ENCODE measurements at regions not wholly inside any gene's neighbourhood (a gene's known extent, or its start where the extent isn't known, plus 50 kb on each side); places are given as distances from the start of the nearest gene placed in this dataset.

DNA sequence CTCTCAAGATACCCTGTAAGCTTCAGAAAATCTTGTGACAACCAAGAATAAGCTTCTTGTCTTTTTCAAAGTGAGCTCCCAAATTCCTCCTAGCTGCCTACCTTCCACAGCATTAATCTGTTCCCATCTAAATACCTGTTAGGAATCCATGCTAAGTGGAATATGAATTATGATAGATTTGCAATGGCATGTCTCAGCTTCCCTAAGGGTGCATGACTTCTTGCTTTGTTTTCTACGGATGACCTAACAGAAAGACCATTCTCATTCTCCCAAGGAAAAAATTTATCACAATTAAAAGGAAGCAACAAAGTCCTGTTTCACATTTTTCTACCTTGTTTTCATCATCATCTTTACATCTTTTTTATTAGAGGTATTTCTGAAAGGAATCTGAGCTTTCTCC is 532.7 kb downstream of the GRXCR1 start:
- intact Hi-C loops (cut with DNase I), result no loop called here
- Histone ChIP-seq H3K9me3 (peaks cover 0 to 18% (median 0%) of the 10 kb centered on the region in 11 donors), H3K36me3 (no peaks in the 10 kb centered on the region), H3K27me3 (no peaks in the 10 kb centered on the region), H3K4me1 (no peaks in the 10 kb centered on the region), H3K27ac (no peak overlapping the region), H3K4me3 (no peak overlapping the region)
- no peak for DNase-seq
- ATAC-seq, result no peak
- 78 to 91% methylated on average over 1 of the region's 1 CpG for WGBS, 2 donors
- TF ChIP-seq CTCF (IDR thresholded peaks at IDR 0.05), result no peak

DNA sequence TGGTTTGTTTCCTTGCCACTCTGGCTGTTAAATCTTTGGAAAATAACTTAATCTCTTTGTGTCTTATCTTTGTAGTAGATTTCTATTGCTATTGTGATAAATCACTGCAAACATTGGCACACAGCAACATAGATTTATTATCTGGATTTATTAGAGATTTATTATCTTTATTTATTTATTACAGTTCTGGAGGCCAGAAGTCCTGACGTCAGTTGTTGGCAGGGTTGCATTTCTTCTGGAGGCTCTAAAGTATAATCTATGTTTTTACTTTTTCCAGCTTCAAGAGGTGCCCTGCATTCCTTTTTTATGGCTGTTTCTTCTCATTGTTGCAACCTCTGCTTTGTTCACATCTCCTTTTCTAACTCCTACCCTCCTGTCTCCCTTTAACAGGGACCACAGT is 542.8 kb downstream of the GRXCR1 start:
- TF ChIP-seq CTCF (IDR thresholded peaks at IDR 0.05), result no peak
- peaks cover 0 to 33% (median 11%) of the 10 kb centered on the region in 11 donors for H3K9me3 ChIP-seq
- no peaks in the 10 kb centered on the region for H3K27me3 ChIP-seq
- no peaks in the 10 kb centered on the region for H3K4me1 ChIP-seq
- intact Hi-C loops (cut with DNase I), result no loop called here
- no peak for DNase-seq
- 76 to 77% methylated on average over 1 of the region's 1 CpG for WGBS, 2 donors
- H3K36me3 ChIP-seq, result no peaks in the 10 kb centered on the region
- H3K27ac ChIP-seq, result no peak overlapping the region
- ATAC-seq, result no peak
- no peak overlapping the region for H3K4me3 ChIP-seq

DNA sequence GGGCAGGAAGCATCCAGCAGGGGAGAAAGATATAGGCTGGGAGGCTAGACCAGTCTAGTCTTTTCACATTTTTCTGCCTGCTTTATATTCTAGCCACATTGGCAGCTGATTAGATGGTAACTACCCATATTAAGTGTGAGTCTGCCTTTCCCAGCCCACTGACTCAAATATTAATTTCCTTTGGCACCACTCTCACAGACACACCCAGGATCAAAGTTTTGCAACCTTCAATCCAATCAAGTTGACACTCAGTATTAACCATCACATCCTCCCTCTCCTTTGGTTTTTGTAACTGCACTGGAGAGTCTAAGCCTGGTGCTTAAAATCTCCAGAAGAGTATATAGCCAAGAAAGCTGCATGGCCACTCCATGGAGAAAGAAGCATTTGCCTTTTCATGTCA is 560.4 kb downstream of the GRXCR1 start:
- H3K9me3 ChIP-seq, result peaks cover 0 to 5% (median 0%) of the 10 kb centered on the region in 11 donors
- H3K27ac ChIP-seq, result no peak overlapping the region
- TF ChIP-seq CTCF (IDR thresholded peaks at IDR 0.05), result no peak
- H3K36me3 ChIP-seq, result no peaks in the 10 kb centered on the region
- H3K4me1 ChIP-seq, result no peaks in the 10 kb centered on the region
- no peak overlapping the region for H3K4me3 ChIP-seq
- H3K27me3 ChIP-seq, result no peaks in the 10 kb centered on the region
- intact Hi-C loops (cut with DNase I), result no loop called here
- ATAC-seq (no peak), DNase-seq (no peak)

- 63 to 71% methylated on average over 2 of the region's 2 CpGs for WGBS, 2 donors
- no peak for DNase-seq
Measured at GRCh38 chr4:43456383-43456782, 563.9 kb downstream of the GRXCR1 start.

More at GRCh38 chr4:43456383-43456782, 563.9 kb downstream of the GRXCR1 start:
- intact Hi-C loops (cut with DNase I), result no loop called here
- no peak overlapping the region for H3K4me3 ChIP-seq
- no peaks in the 10 kb centered on the region for H3K27me3 ChIP-seq
- no peak for TF ChIP-seq CTCF (IDR thresholded peaks at IDR 0.05)
- peaks cover 0 to 5% (median 0%) of the 10 kb centered on the region in 11 donors for H3K9me3 ChIP-seq
- H3K4me1 ChIP-seq, result no peaks in the 10 kb centered on the region
- no peak overlapping the region for H3K27ac ChIP-seq
- no peak for ATAC-seq
- H3K36me3 ChIP-seq, result no peaks in the 10 kb centered on the region
